CD4-positive, alpha-beta T cell treated with Interleukin-4 for 4 hours (primary cell): ENCODE measurements at regions not wholly inside any gene's neighbourhood (a gene's known extent, or its start where the extent isn't known, plus 50 kb on each side); places are given as distances from the start of the nearest gene placed in this dataset.
"Not testable (repeated sequence)": the region's sequence is repeated elsewhere in the genome, so short reads cannot be mapped to it uniquely, and the experiment has no call there.

Experiments used
- DNase-seq: peaks from one replicate; pipeline ENCODE4 v3.0.0-alpha.2; 2020

- no peak for DNase-seq
Measured at GRCh38 chr3:23710555-23710954, 95.2 kb upstream of the UBE2E1 start.

- no peak for DNase-seq
Measured at GRCh38 chr3:23711916-23712494, 93.8 kb upstream of the UBE2E1 start.

- no peak for DNase-seq
Measured at GRCh38 chr3:23712656-23713559, 92.8 kb upstream of the UBE2E1 start.

GRCh38 chr3:23713641-23714040 is 92.1 kb upstream of the UBE2E1 start:
- DNase-seq = no peak

GRCh38 chr3:23720059-23720458 is 85.7 kb upstream of the UBE2E1 start:
- no peak for DNase-seq

- no peak for DNase-seq
Measured at GRCh38 chr3:23720885-23721284, 84.9 kb upstream of the UBE2E1 start.

- DNase-seq = no peak
Measured at GRCh38 chr3:23723141-23723540, 82.6 kb upstream of the UBE2E1 start.

- DNase-seq = no peak
Measured at GRCh38 chr3:23723930-23724329, 81.8 kb upstream of the UBE2E1 start.

GRCh38 chr3:23726811-23727548 is 78.8 kb upstream of the UBE2E1 start:
- no peak for DNase-seq

GRCh38 chr3:23728601-23729117 is 77.1 kb upstream of the UBE2E1 start:
- no peak for DNase-seq

- not testable (repeated sequence) for DNase-seq
Measured at GRCh38 chr3:23729362-23729761, 76.4 kb upstream of the UBE2E1 start.

- no peak for DNase-seq
Measured at GRCh38 chr3:23734481-23734880, 71.3 kb upstream of the UBE2E1 start.

GRCh38 chr3:23735062-23735461 is 70.7 kb upstream of the UBE2E1 start:
- DNase-seq = no peak

- DNase-seq = no peak
Measured at GRCh38 chr3:23735535-23736326, 70.0 kb upstream of the UBE2E1 start.

GRCh38 chr3:23738944-23739343 is 66.8 kb upstream of the UBE2E1 start:
- DNase-seq = no peak

GRCh38 chr3:23739536-23739935 is 66.2 kb upstream of the UBE2E1 start:
- DNase-seq = no peak

- peak; percentile 30 for DNase-seq
Measured at GRCh38 chr3:23740517-23740965, 65.2 kb upstream of the UBE2E1 start.

- no peak for DNase-seq
Measured at GRCh38 chr3:23741036-23741706, 64.6 kb upstream of the UBE2E1 start.

- DNase-seq = no peak
Measured at GRCh38 chr3:23743141-23743784, 62.5 kb upstream of the UBE2E1 start.

- DNase-seq = no peak
Measured at GRCh38 chr3:23746441-23746840, 59.3 kb upstream of the UBE2E1 start.

GRCh38 chr3:23747841-23748240 is 57.9 kb upstream of the UBE2E1 start:
- DNase-seq = no peak
